HG02610 (cell line): ENCODE measurements at regions not wholly inside any gene's neighbourhood (a gene's known extent, or its start where the extent isn't known, plus 50 kb on each side); places are given as distances from the start of the nearest gene placed in this dataset.
"Not testable (repeated sequence)": the region's sequence is repeated elsewhere in the genome, so short reads cannot be mapped to it uniquely, and the experiment has no call there.

Source experiments
- ATAC-seq: cut with Tn5 transposase; IDR thresholded peaks from one replicate; pipeline ENCODE4 v1.9.1; 2021; ENCODE audit warnings: mild to moderate bottlenecking, moderate library complexity; ENCODE audit not compliant: unreplicated experiment

- no peak for ATAC-seq
These were observed 1011.9 kb downstream of the CDH8 start for GRCh38 chr16:61024180-61024900.

- ATAC-seq: no peak
These were observed 1021.4 kb downstream of the CDH8 start for GRCh38 chr16:61014869-61015268.

GRCh38 chr16:61007694-61008093 lies 1028.5 kb downstream of the CDH8 start:
- ATAC-seq: no peak

- no peak for ATAC-seq
These were observed 1030.3 kb downstream of the CDH8 start for GRCh38 chr16:61005952-61006351.

- no peak for ATAC-seq
These were observed 1033.6 kb downstream of the CDH8 start for GRCh38 chr16:61002479-61003204.

GRCh38 chr16:60991886-60992285 lies 1044.4 kb downstream of the CDH8 start:
- ATAC-seq: no peak

- no peak for ATAC-seq
These were observed 1046.6 kb downstream of the CDH8 start for GRCh38 chr16:60989592-60989991.

GRCh38 chr16:60979119-60979518 lies 1057.1 kb downstream of the CDH8 start:
- no peak for ATAC-seq

GRCh38 chr16:60949800-60950199 lies 1086.4 kb downstream of the CDH8 start:
- no peak for ATAC-seq

GRCh38 chr16:60945225-60945624 lies 1091.0 kb downstream of the CDH8 start:
- no peak for ATAC-seq

- not testable (repeated sequence) for ATAC-seq
These were observed 1100.0 kb downstream of the CDH8 start for GRCh38 chr16:60936189-60936588.

- no peak for ATAC-seq
These were observed 1103.6 kb downstream of the CDH8 start for GRCh38 chr16:60932600-60932999.

- no peak for ATAC-seq
These were observed 1105.9 kb downstream of the CDH8 start for GRCh38 chr16:60930291-60930690.

GRCh38 chr16:60922920-60923319 lies 1113.3 kb downstream of the CDH8 start:
- no peak for ATAC-seq

- no peak for ATAC-seq
These were observed 1121.9 kb downstream of the CDH8 start for GRCh38 chr16:60914334-60914733.

GRCh38 chr16:60907645-60908044 lies 1128.6 kb downstream of the CDH8 start:
- no peak for ATAC-seq

- ATAC-seq: no peak
These were observed 1130.4 kb downstream of the CDH8 start for GRCh38 chr16:60905811-60906210.

- no peak for ATAC-seq
These were observed 1134.1 kb downstream of the CDH8 start for GRCh38 chr16:60902114-60902513.

- ATAC-seq: no peak
These were observed 1153.4 kb downstream of the CDH8 start for GRCh38 chr16:60882816-60883215.

- ATAC-seq: no peak
These were observed 1183.6 kb downstream of the CDH8 start for GRCh38 chr16:60852635-60853034.

GRCh38 chr16:60821661-60822060 lies 1214.6 kb downstream of the CDH8 start:
- ATAC-seq: no peak

GRCh38 chr16:60820361-60820760 lies 1215.9 kb downstream of the CDH8 start:
- ATAC-seq: no peak
